IMR-90 (cell line): ENCODE measurements at regions not wholly inside any gene's neighbourhood (a gene's known extent, or its start where the extent isn't known, plus 50 kb on each side); places are given as distances from the start of the nearest gene placed in this dataset.

Experiments
- ATAC-seq: fragments of 200-7000 bp; cut with Tn5 transposase; 2 replicates; pipeline ENCODE4 v1.9.1; 2020; ENCODE audit warnings: low read depth, mild to moderate bottlenecking, moderate library complexity
- BruUV-seq: library from RNA; stranded (reverse); fragments of 400-500 nt; replicated peaks from 2 replicates; lab custom pipeline; 2021; lab: Mats Ljungman, UMichigan
- CTCF ChIA-PET: fragments of 300-600 bp; formaldehyde crosslinking; extraction: SDS; loops from one replicate; lab custom pipeline; 2021; ENCODE audit warnings: antibody characterized with exemption; lab: Yijun Ruan, JAX
- POLR2A ChIA-PET: fragments of 300-600 bp; sonication (Branson Sonifier 250); formaldehyde crosslinking; loops from one replicate; lab custom pipeline; 2022; ENCODE audit warnings: antibody characterized with exemption; ENCODE audit not compliant: unreplicated experiment; lab: Charles Lee
- DNase-seq: peaks from one replicate; pipeline ENCODE4 v3.0.0; 2013
- H2AFZ ChIP-seq: replicated peaks from 2 replicates; pipeline ENCODE3; 2013; ENCODE audit warnings: low read length, mild to moderate bottlenecking; ENCODE audit not compliant: poor library complexity
- H2AK5ac ChIP-seq: 2 replicates; pipeline ENCODE4 v1.6.1; 2013; ENCODE audit warnings: low read depth, low read length, inconsistent platforms
- H2AK9ac ChIP-seq: replicated peaks from 2 replicates; pipeline ENCODE3; 2013; ENCODE audit warnings: mild to moderate bottlenecking, low read depth, low read length, moderate library complexity; ENCODE audit not compliant: poor library complexity
- H2BK120ac ChIP-seq: 2 replicates; pipeline ENCODE4 v1.6.1; 2013; ENCODE audit warnings: low read depth, low read length, inconsistent platforms
- H2BK15ac ChIP-seq: 3 replicates; pipeline ENCODE4 v1.6.1; 2013; ENCODE audit warnings: low read depth, low read length, inconsistent platforms
- H2BK20ac ChIP-seq: 2 replicates; pipeline ENCODE4 v1.6.1; 2013; ENCODE audit warnings: low read depth, mild to moderate bottlenecking, inconsistent platforms, low read length, moderate library complexity
- H2BK5ac ChIP-seq: 2 replicates; pipeline ENCODE4 v1.6.1; 2013; ENCODE audit warnings: mild to moderate bottlenecking, low read depth, low read length, inconsistent platforms; ENCODE audit not compliant: poor library complexity, severe bottlenecking
- H3K14ac ChIP-seq: replicated peaks from 2 replicates; pipeline ENCODE4 v1.6.1; 2013; ENCODE audit warnings: low read depth, low read length, inconsistent platforms
- H3K18ac ChIP-seq: 2 replicates; pipeline ENCODE4 v1.6.1; 2013; ENCODE audit warnings: low read depth, low read length, control low read depth
- H3K23ac ChIP-seq: 2 replicates; pipeline ENCODE4 v1.6.1; 2013; ENCODE audit warnings: low read depth, low read length, inconsistent platforms
- H3K27ac ChIP-seq: 2 replicates; pipeline ENCODE4 v1.5.1; 2013; ENCODE audit warnings: mild to moderate bottlenecking, control low read depth, low read length; ENCODE audit not compliant: insufficient read depth
- H3K27me3 ChIP-seq: 2 replicates; pipeline ENCODE4 v1.6.1; 2013; ENCODE audit warnings: low read length; ENCODE audit not compliant: control insufficient read depth, insufficient read depth
- H3K36me3 ChIP-seq: 2 replicates; pipeline ENCODE4 v1.6.1; 2013; ENCODE audit warnings: low read length, mixed read lengths; ENCODE audit not compliant: control insufficient read depth, insufficient read depth
- H3K4ac ChIP-seq: 2 replicates; pipeline ENCODE4 v1.6.1; 2013; ENCODE audit warnings: low read depth, low read length, inconsistent platforms
- H3K4me1 ChIP-seq: 2 replicates; pipeline ENCODE4 v1.6.1; 2013; ENCODE audit warnings: low read length, mixed read lengths; ENCODE audit not compliant: control insufficient read depth, insufficient read depth
- H3K4me2 ChIP-seq: 2 replicates; pipeline ENCODE4 v1.6.1; 2013; ENCODE audit warnings: low read depth, mild to moderate bottlenecking, control low read depth, low read length, moderate library complexity
- H3K4me3 ChIP-seq: 2 replicates; pipeline ENCODE4 v1.5.1; 2013; ENCODE audit warnings: low read depth, mild to moderate bottlenecking, control low read depth, low read length, moderate library complexity; ENCODE audit not compliant: insufficient read depth
- H3K56ac ChIP-seq: 2 replicates; pipeline ENCODE4 v1.6.1; 2013; ENCODE audit warnings: low read length, inconsistent platforms; ENCODE audit not compliant: insufficient read depth; ENCODE audit errors: extremely low read depth
- H3K79me1 ChIP-seq, 2 experiments: 2 replicates each; pipeline ENCODE4 v1.6.1; 2013; ENCODE audit warnings: low read length in 2 of 2, inconsistent platforms in 1 of 2, low read depth in 1 of 2
- H3K9ac ChIP-seq: 2 replicates; pipeline ENCODE4 v1.6.1; 2013; ENCODE audit warnings: low read depth, low read length, control low read depth
- H3K9me1 ChIP-seq: 2 replicates; pipeline ENCODE4 v1.6.1; 2013; ENCODE audit warnings: low read length, inconsistent platforms; ENCODE audit not compliant: insufficient read depth
- H3K9me3 ChIP-seq: 2 replicates; pipeline ENCODE4 v1.6.1; 2013; ENCODE audit warnings: low read length; ENCODE audit not compliant: control insufficient read depth, insufficient read depth
- H4K20me1 ChIP-seq: 2 replicates; pipeline ENCODE4 v1.6.1; 2013; ENCODE audit warnings: low read length, inconsistent platforms; ENCODE audit not compliant: insufficient read depth
- H4K5ac ChIP-seq: 2 replicates; pipeline ENCODE4 v1.6.1; 2013; ENCODE audit warnings: mild to moderate bottlenecking, low read depth, low read length, control low read depth
- H4K8ac ChIP-seq, 2 experiments: 2 replicates each; pipeline ENCODE4 v1.6.1; 2013; ENCODE audit warnings: low read depth in 2 of 2, low read length in 2 of 2, control low read depth in 1 of 2, inconsistent platforms in 1 of 2
- H4K91ac ChIP-seq: 2 replicates; pipeline ENCODE4 v1.6.1; 2013; ENCODE audit warnings: low read depth, low read length, inconsistent platforms; ENCODE audit not compliant: insufficient read depth
- POLR2A ChIP-seq: IDR thresholded peaks from 2 replicates; pipeline ENCODE4 v1.6.1; 2012; ENCODE audit warnings: mild to moderate bottlenecking, low read depth, low read length
- WGBS, 2 experiments: methylation state at CpG; one replicate each; pipeline versions ENCODE4 v1.1.5 to v1.1.7; 2013; ENCODE audit warnings: missing lambda C conversion rate in 2 of 2; ENCODE audit not compliant: insufficient read length in 1 of 2; ENCODE audit errors: extremely low coverage in 2 of 2; 5-methylcytosine and 5-hydroxymethylcytosine counted together
- dilution Hi-C: fragments of 300-500 bp; cut with HindIII; formaldehyde crosslinking; loops from one replicate; pipeline ENCODE4 v1.14.3; 2018; ENCODE audit warnings: low sequenced_read_pairs; ENCODE audit not compliant: unreplicated experiment
- in situ Hi-C: fragments of 300-500 bp; cut with MboI; formaldehyde crosslinking; loops from 3 replicates; pipeline ENCODE4 v1.14.3; 2019; ENCODE audit warnings: low sequenced_read_pairs, inconsistent platforms, mixed read lengths
- intact Hi-C: fragments of 100-400 bp; cut with micrococcal nuclease; formaldehyde crosslinking; loops from 2 replicates; pipeline ENCODE4 v1.10.0; 2022

GRCh38 chr6:169383265-169383664 lies 129.6 kb upstream of the THBS2 start:
- Histone ChIP-seq H3K27me3 (peaks cover 2% of the 10 kb centered on the region; the same call in 1 of the 2 replicates), H3K14ac (no peak overlapping the region), H2BK15ac (no peak overlapping the region), H4K5ac (no peak overlapping the region), H4K20me1 (no peaks in the 10 kb centered on the region), H3K4ac (no peak overlapping the region), H3K18ac (no peak overlapping the region), H4K8ac (no peak overlapping the region), H3K4me3 (no peak overlapping the region), H2BK20ac (no peak overlapping the region), H3K79me1 (no peaks in the 10 kb centered on the region), H4K91ac (no peak overlapping the region), H3K4me2 (no peak overlapping the region), H3K9me1 (peaks cover 6% of the 10 kb centered on the region; the same call in 1 of the 2 replicates), H3K9me3 (peaks cover 3% of the 10 kb centered on the region; the same call in 1 of the 2 replicates), H2AFZ (no peak overlapping the region), H2AK5ac (no peak overlapping the region), H3K56ac (no peak overlapping the region), H3K27ac (no peak overlapping the region), H3K9ac (no peak overlapping the region), H3K23ac (no peak overlapping the region), H3K36me3 (no peaks in the 10 kb centered on the region), H2AK9ac (no peak overlapping the region), H2BK5ac (no peak overlapping the region), H2BK120ac (no peak overlapping the region), H3K4me1 (peaks cover 2% of the 10 kb centered on the region; the same call in 1 of the 2 replicates)
- intact Hi-C loops (no loop called here), in situ Hi-C loops (no loop called here), dilution Hi-C loops (no loop called here)
- WGBS, 2 experiments = 64% methylated on average over 4 of the region's 6 CpGs; no CpG with 5 or more reads in 1 of the 2 experiments
- ChIA-PET CTCF (no interaction called here), POLR2A (no interaction called here)
- no TSS peak for BruUV-seq
- no peak for DNase-seq
- no peak for ATAC-seq
- no peak for TF ChIP-seq POLR2A
